HCT116 (cell line): ENCODE measurements at regions not wholly inside any gene's neighbourhood (a gene's known extent, or its start where the extent isn't known, plus 50 kb on each side); places are given as distances from the start of the nearest gene placed in this dataset.

Source experiments
- EGR1 ChIP-seq: IDR thresholded peaks from 2 replicates; pipeline ENCODE4 v1.6.1; 2012; ENCODE audit warnings: low read depth
- EZH2 ChIP-seq: fragments of 200-600 bp; sonication (generic); IDR thresholded peaks from 2 replicates; pipeline ENCODE4 v1.6.1; 2017; ENCODE audit warnings: antibody characterized with exemption, mixed run types
- EZH2phosphoT487 ChIP-seq: fragments of 200-600 bp; IDR thresholded peaks from 2 replicates; pipeline ENCODE4 v1.6.1; 2018; ENCODE audit warnings: antibody characterized with exemption, borderline replicate concordance
- POLR2A ChIP-seq: IDR thresholded peaks from 2 replicates; pipeline ENCODE4 v1.7.0; 2011; ENCODE audit warnings: borderline replicate concordance; ENCODE audit not compliant: insufficient read depth, insufficient read length; ENCODE audit errors: extremely low read depth
- POLR2AphosphoS5 ChIP-seq: IDR thresholded peaks from 2 replicates; pipeline ENCODE4 v1.6.1; 2011; ENCODE audit warnings: mild to moderate bottlenecking, low read depth, low read length, moderate library complexity
- RAD21 ChIP-seq: IDR thresholded peaks from 2 replicates; pipeline ENCODE4 v1.6.1; 2012; ENCODE audit warnings: low read depth, mild to moderate bottlenecking
- YY1 ChIP-seq: IDR thresholded peaks from 2 replicates; pipeline ENCODE4 v1.6.1; 2011; ENCODE audit warnings: low read length, low read depth, moderate library complexity, mild to moderate bottlenecking; ENCODE audit not compliant: insufficient replicate concordance; ENCODE audit errors: extremely low read depth
- TF ChIP-seq, protein P1 (sequence below), 3 experiments: fragments of 200-600 bp in 1 of 3; sonication (generic) in 1 of 3; IDR thresholded peaks in 2 of 3; conservative IDR thresholded peaks in 1 of 3; 2 replicates each; pipeline ENCODE4 v1.5.1; 2012 to 2017; ENCODE audit warnings: low read depth in 2 of 3, low read length in 2 of 3, antibody characterized with exemption in 1 of 3, borderline replicate concordance in 1 of 3, control low read depth in 1 of 3, mild to moderate bottlenecking in 1 of 3, mixed read lengths in 1 of 3, mixed run types in 1 of 3, moderate library complexity in 1 of 3; ENCODE audit not compliant: insufficient read depth in 1 of 3
- TF ChIP-seq, protein P2 (sequence below): IDR thresholded peaks from 2 replicates; pipeline ENCODE4 v1.6.1; 2012
- TF ChIP-seq, protein P3 (sequence below): IDR thresholded peaks from 2 replicates; pipeline ENCODE4 v1.6.1; 2011; ENCODE audit warnings: mild to moderate bottlenecking, low read length, moderate library complexity; ENCODE audit not compliant: insufficient replicate concordance; ENCODE audit errors: extremely low read depth
- TF ChIP-seq, protein P4 (sequence below): IDR thresholded peaks from 2 replicates; pipeline ENCODE4 v1.6.1; 2012; ENCODE audit warnings: low read depth

DNA sequence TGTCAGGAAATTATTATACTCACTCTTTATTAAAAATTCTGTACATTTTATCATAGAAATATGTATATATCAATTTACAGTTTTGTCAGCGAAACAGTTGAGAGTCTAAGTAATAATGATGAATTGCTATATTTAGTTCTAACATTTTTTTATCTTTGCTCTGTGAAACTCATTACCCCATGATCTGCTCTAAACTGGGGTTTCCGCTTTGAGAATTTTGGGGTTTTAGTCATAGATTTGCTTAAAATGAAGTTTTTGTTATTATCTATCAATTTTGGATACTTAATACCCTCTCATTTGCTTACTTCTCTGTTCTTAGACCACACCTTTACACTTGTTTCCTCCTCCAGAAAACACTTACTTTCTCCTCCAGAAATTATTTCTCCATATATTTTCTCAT, 333.8 kb upstream of the MPDZ start:
- TF ChIP-seq, protein P1, sequence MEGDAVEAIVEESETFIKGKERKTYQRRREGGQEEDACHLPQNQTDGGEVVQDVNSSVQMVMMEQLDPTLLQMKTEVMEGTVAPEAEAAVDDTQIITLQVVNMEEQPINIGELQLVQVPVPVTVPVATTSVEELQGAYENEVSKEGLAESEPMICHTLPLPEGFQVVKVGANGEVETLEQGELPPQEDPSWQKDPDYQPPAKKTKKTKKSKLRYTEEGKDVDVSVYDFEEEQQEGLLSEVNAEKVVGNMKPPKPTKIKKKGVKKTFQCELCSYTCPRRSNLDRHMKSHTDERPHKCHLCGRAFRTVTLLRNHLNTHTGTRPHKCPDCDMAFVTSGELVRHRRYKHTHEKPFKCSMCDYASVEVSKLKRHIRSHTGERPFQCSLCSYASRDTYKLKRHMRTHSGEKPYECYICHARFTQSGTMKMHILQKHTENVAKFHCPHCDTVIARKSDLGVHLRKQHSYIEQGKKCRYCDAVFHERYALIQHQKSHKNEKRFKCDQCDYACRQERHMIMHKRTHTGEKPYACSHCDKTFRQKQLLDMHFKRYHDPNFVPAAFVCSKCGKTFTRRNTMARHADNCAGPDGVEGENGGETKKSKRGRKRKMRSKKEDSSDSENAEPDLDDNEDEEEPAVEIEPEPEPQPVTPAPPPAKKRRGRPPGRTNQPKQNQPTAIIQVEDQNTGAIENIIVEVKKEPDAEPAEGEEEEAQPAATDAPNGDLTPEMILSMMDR (IDR thresholded peaks at IDR 0.05 in 2 of 3, conservative IDR thresholded peaks at IDR 0.05 in 1 of 3; ENCODE audit: borderline replicate concordance in 1 of 3, insufficient read depth in 1 of 3, low read depth in 2 of 3, low read length in 2 of 3), result no peak
- TF ChIP-seq, protein P2, sequence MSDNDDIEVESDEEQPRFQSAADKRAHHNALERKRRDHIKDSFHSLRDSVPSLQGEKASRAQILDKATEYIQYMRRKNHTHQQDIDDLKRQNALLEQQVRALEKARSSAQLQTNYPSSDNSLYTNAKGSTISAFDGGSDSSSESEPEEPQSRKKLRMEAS, result no peak
- TF ChIP-seq EZH2 (no peak), POLR2A (no peak), YY1 (no peak), POLR2AphosphoS5 (no peak), RAD21 (no peak), EGR1 (no peak), EZH2phosphoT487 (no peak)
- TF ChIP-seq, protein P3, sequence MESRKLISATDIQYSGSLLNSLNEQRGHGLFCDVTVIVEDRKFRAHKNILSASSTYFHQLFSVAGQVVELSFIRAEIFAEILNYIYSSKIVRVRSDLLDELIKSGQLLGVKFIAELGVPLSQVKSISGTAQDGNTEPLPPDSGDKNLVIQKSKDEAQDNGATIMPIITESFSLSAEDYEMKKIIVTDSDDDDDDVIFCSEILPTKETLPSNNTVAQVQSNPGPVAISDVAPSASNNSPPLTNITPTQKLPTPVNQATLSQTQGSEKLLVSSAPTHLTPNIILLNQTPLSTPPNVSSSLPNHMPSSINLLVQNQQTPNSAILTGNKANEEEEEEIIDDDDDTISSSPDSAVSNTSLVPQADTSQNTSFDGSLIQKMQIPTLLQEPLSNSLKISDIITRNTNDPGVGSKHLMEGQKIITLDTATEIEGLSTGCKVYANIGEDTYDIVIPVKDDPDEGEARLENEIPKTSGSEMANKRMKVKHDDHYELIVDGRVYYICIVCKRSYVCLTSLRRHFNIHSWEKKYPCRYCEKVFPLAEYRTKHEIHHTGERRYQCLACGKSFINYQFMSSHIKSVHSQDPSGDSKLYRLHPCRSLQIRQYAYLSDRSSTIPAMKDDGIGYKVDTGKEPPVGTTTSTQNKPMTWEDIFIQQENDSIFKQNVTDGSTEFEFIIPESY, result no peak
- TF ChIP-seq, protein P4, sequence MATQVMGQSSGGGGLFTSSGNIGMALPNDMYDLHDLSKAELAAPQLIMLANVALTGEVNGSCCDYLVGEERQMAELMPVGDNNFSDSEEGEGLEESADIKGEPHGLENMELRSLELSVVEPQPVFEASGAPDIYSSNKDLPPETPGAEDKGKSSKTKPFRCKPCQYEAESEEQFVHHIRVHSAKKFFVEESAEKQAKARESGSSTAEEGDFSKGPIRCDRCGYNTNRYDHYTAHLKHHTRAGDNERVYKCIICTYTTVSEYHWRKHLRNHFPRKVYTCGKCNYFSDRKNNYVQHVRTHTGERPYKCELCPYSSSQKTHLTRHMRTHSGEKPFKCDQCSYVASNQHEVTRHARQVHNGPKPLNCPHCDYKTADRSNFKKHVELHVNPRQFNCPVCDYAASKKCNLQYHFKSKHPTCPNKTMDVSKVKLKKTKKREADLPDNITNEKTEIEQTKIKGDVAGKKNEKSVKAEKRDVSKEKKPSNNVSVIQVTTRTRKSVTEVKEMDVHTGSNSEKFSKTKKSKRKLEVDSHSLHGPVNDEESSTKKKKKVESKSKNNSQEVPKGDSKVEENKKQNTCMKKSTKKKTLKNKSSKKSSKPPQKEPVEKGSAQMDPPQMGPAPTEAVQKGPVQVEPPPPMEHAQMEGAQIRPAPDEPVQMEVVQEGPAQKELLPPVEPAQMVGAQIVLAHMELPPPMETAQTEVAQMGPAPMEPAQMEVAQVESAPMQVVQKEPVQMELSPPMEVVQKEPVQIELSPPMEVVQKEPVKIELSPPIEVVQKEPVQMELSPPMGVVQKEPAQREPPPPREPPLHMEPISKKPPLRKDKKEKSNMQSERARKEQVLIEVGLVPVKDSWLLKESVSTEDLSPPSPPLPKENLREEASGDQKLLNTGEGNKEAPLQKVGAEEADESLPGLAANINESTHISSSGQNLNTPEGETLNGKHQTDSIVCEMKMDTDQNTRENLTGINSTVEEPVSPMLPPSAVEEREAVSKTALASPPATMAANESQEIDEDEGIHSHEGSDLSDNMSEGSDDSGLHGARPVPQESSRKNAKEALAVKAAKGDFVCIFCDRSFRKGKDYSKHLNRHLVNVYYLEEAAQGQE, result no peak
